IMR-90 (cell line): ENCODE measurements at regions not wholly inside any gene's neighbourhood (a gene's known extent, or its start where the extent isn't known, plus 50 kb on each side); places are given as distances from the start of the nearest gene placed in this dataset.

ENCODE experiments used
- ATAC-seq: fragments of 200-7000 bp; cut with Tn5 transposase; 2 replicates; pipeline ENCODE4 v1.9.1; 2020; ENCODE audit warnings: low read depth, mild to moderate bottlenecking, moderate library complexity
- BruUV-seq: library from RNA; stranded (reverse); fragments of 400-500 nt; replicated peaks from 2 replicates; lab custom pipeline; 2021; lab: Mats Ljungman, UMichigan
- CTCF ChIA-PET: fragments of 300-600 bp; formaldehyde crosslinking; extraction: SDS; loops from one replicate; lab custom pipeline; 2021; ENCODE audit warnings: antibody characterized with exemption; lab: Yijun Ruan, JAX
- POLR2A ChIA-PET: fragments of 300-600 bp; sonication (Branson Sonifier 250); formaldehyde crosslinking; loops from one replicate; lab custom pipeline; 2022; ENCODE audit warnings: antibody characterized with exemption; ENCODE audit not compliant: unreplicated experiment; lab: Charles Lee
- DNase-seq: peaks from one replicate; pipeline ENCODE4 v3.0.0; 2013
- H2AFZ ChIP-seq: replicated peaks from 2 replicates; pipeline ENCODE3; 2013; ENCODE audit warnings: low read length, mild to moderate bottlenecking; ENCODE audit not compliant: poor library complexity
- H2AK5ac ChIP-seq: 2 replicates; pipeline ENCODE4 v1.6.1; 2013; ENCODE audit warnings: low read depth, low read length, inconsistent platforms
- H2AK9ac ChIP-seq: replicated peaks from 2 replicates; pipeline ENCODE3; 2013; ENCODE audit warnings: mild to moderate bottlenecking, low read depth, low read length, moderate library complexity; ENCODE audit not compliant: poor library complexity
- H2BK120ac ChIP-seq: 2 replicates; pipeline ENCODE4 v1.6.1; 2013; ENCODE audit warnings: low read depth, low read length, inconsistent platforms
- H2BK15ac ChIP-seq: 3 replicates; pipeline ENCODE4 v1.6.1; 2013; ENCODE audit warnings: low read depth, low read length, inconsistent platforms
- H2BK20ac ChIP-seq: 2 replicates; pipeline ENCODE4 v1.6.1; 2013; ENCODE audit warnings: low read depth, mild to moderate bottlenecking, inconsistent platforms, low read length, moderate library complexity
- H2BK5ac ChIP-seq: 2 replicates; pipeline ENCODE4 v1.6.1; 2013; ENCODE audit warnings: mild to moderate bottlenecking, low read depth, low read length, inconsistent platforms; ENCODE audit not compliant: poor library complexity, severe bottlenecking
- H3K14ac ChIP-seq: replicated peaks from 2 replicates; pipeline ENCODE4 v1.6.1; 2013; ENCODE audit warnings: low read depth, low read length, inconsistent platforms
- H3K18ac ChIP-seq: 2 replicates; pipeline ENCODE4 v1.6.1; 2013; ENCODE audit warnings: low read depth, low read length, control low read depth
- H3K23ac ChIP-seq: 2 replicates; pipeline ENCODE4 v1.6.1; 2013; ENCODE audit warnings: low read depth, low read length, inconsistent platforms
- H3K27ac ChIP-seq: 2 replicates; pipeline ENCODE4 v1.5.1; 2013; ENCODE audit warnings: mild to moderate bottlenecking, control low read depth, low read length; ENCODE audit not compliant: insufficient read depth
- H3K27me3 ChIP-seq: 2 replicates; pipeline ENCODE4 v1.6.1; 2013; ENCODE audit warnings: low read length; ENCODE audit not compliant: control insufficient read depth, insufficient read depth
- H3K36me3 ChIP-seq: 2 replicates; pipeline ENCODE4 v1.6.1; 2013; ENCODE audit warnings: low read length, mixed read lengths; ENCODE audit not compliant: control insufficient read depth, insufficient read depth
- H3K4ac ChIP-seq: 2 replicates; pipeline ENCODE4 v1.6.1; 2013; ENCODE audit warnings: low read depth, low read length, inconsistent platforms
- H3K4me1 ChIP-seq: 2 replicates; pipeline ENCODE4 v1.6.1; 2013; ENCODE audit warnings: low read length, mixed read lengths; ENCODE audit not compliant: control insufficient read depth, insufficient read depth
- H3K4me2 ChIP-seq: 2 replicates; pipeline ENCODE4 v1.6.1; 2013; ENCODE audit warnings: low read depth, mild to moderate bottlenecking, control low read depth, low read length, moderate library complexity
- H3K4me3 ChIP-seq: 2 replicates; pipeline ENCODE4 v1.5.1; 2013; ENCODE audit warnings: low read depth, mild to moderate bottlenecking, control low read depth, low read length, moderate library complexity; ENCODE audit not compliant: insufficient read depth
- H3K56ac ChIP-seq: 2 replicates; pipeline ENCODE4 v1.6.1; 2013; ENCODE audit warnings: low read length, inconsistent platforms; ENCODE audit not compliant: insufficient read depth; ENCODE audit errors: extremely low read depth
- H3K79me1 ChIP-seq, 2 experiments: 2 replicates each; pipeline ENCODE4 v1.6.1; 2013; ENCODE audit warnings: low read length in 2 of 2, inconsistent platforms in 1 of 2, low read depth in 1 of 2
- H3K9ac ChIP-seq: 2 replicates; pipeline ENCODE4 v1.6.1; 2013; ENCODE audit warnings: low read depth, low read length, control low read depth
- H3K9me1 ChIP-seq: 2 replicates; pipeline ENCODE4 v1.6.1; 2013; ENCODE audit warnings: low read length, inconsistent platforms; ENCODE audit not compliant: insufficient read depth
- H3K9me3 ChIP-seq: 2 replicates; pipeline ENCODE4 v1.6.1; 2013; ENCODE audit warnings: low read length; ENCODE audit not compliant: control insufficient read depth, insufficient read depth
- H4K20me1 ChIP-seq: 2 replicates; pipeline ENCODE4 v1.6.1; 2013; ENCODE audit warnings: low read length, inconsistent platforms; ENCODE audit not compliant: insufficient read depth
- H4K5ac ChIP-seq: 2 replicates; pipeline ENCODE4 v1.6.1; 2013; ENCODE audit warnings: mild to moderate bottlenecking, low read depth, low read length, control low read depth
- H4K8ac ChIP-seq, 2 experiments: 2 replicates each; pipeline ENCODE4 v1.6.1; 2013; ENCODE audit warnings: low read depth in 2 of 2, low read length in 2 of 2, control low read depth in 1 of 2, inconsistent platforms in 1 of 2
- H4K91ac ChIP-seq: 2 replicates; pipeline ENCODE4 v1.6.1; 2013; ENCODE audit warnings: low read depth, low read length, inconsistent platforms; ENCODE audit not compliant: insufficient read depth
- CEBPB ChIP-seq: IDR thresholded peaks from 2 replicates; pipeline ENCODE4 v1.6.1; 2012; ENCODE audit warnings: low read depth, low read length, improper control_type of control experiment
- CHD1 ChIP-seq: IDR thresholded peaks from 2 replicates; pipeline ENCODE4 v1.6.1; 2012; ENCODE audit warnings: low read depth, low read length, improper control_type of control experiment
- ELK1 ChIP-seq: fragments of 150-350 bp; IDR thresholded peaks from 2 replicates; pipeline ENCODE4 v1.6.1; 2016; ENCODE audit warnings: low read depth, mild to moderate bottlenecking, low read length, moderate library complexity, borderline replicate concordance
- MAFK ChIP-seq: IDR thresholded peaks from 2 replicates; pipeline ENCODE4 v1.6.1; 2012; ENCODE audit warnings: low read depth, low read length, improper control_type of control experiment
- MAZ ChIP-seq: IDR thresholded peaks from 2 replicates; pipeline ENCODE4 v1.6.1; 2012; ENCODE audit warnings: low read depth, mild to moderate bottlenecking, low read length, improper control_type of control experiment, moderate library complexity, borderline replicate concordance
- MXI1 ChIP-seq: IDR thresholded peaks from 2 replicates; pipeline ENCODE4 v1.6.1; 2012; ENCODE audit warnings: low read depth, mild to moderate bottlenecking, low read length, moderate library complexity, borderline replicate concordance
- NFE2L2 ChIP-seq: fragments of 150-350 bp; IDR thresholded peaks from 2 replicates; pipeline ENCODE4 v1.6.1; 2016; ENCODE audit warnings: low read depth, mild to moderate bottlenecking, low read length
- SMC3 ChIP-seq: fragments of 150-350 bp; IDR thresholded peaks from 2 replicates; pipeline ENCODE4 v1.6.1; 2016; ENCODE audit warnings: low read depth, mild to moderate bottlenecking, antibody characterized with exemption, low read length, moderate library complexity
- USF2 ChIP-seq: fragments of 150-350 bp; IDR thresholded peaks from 2 replicates; pipeline ENCODE4 v1.6.1; 2017; ENCODE audit warnings: mild to moderate bottlenecking, antibody characterized with exemption, low read length, low read depth
- WGBS, 2 experiments: methylation state at CpG; one replicate each; pipeline versions ENCODE4 v1.1.5 to v1.1.7; 2013; ENCODE audit warnings: missing lambda C conversion rate in 2 of 2; ENCODE audit not compliant: insufficient read length in 1 of 2; ENCODE audit errors: extremely low coverage in 2 of 2; 5-methylcytosine and 5-hydroxymethylcytosine counted together
- dilution Hi-C: fragments of 300-500 bp; cut with HindIII; formaldehyde crosslinking; loops from one replicate; pipeline ENCODE4 v1.14.3; 2018; ENCODE audit warnings: low sequenced_read_pairs; ENCODE audit not compliant: unreplicated experiment
- in situ Hi-C: fragments of 300-500 bp; cut with MboI; formaldehyde crosslinking; loops from 3 replicates; pipeline ENCODE4 v1.14.3; 2019; ENCODE audit warnings: low sequenced_read_pairs, inconsistent platforms, mixed read lengths
- intact Hi-C: fragments of 100-400 bp; cut with micrococcal nuclease; formaldehyde crosslinking; loops from 2 replicates; pipeline ENCODE4 v1.10.0; 2022

- intact Hi-C loops: no loop called here
- in situ Hi-C loops: no loop called here
- no peak for ATAC-seq
- no peak overlapping the region for H2AK9ac ChIP-seq
- dilution Hi-C loops: no loop called here
- H2BK15ac ChIP-seq: no peak overlapping the region
- no peak for DNase-seq
- H2AFZ ChIP-seq: no peak overlapping the region
- H3K36me3 ChIP-seq: no peaks in the 10 kb centered on the region
- no TSS peak for BruUV-seq
- no peak overlapping the region for H2BK20ac ChIP-seq
- no peaks in the 10 kb centered on the region for H3K4me1 ChIP-seq
- no peak overlapping the region for H3K18ac ChIP-seq
- H3K4me2 ChIP-seq: no peak overlapping the region
- no peaks in the 10 kb centered on the region for H4K20me1 ChIP-seq
- no peak overlapping the region for H4K8ac ChIP-seq
- no peaks in the 10 kb centered on the region for H3K79me1 ChIP-seq
- H3K14ac ChIP-seq: no peak overlapping the region
- H2BK5ac ChIP-seq: no peak overlapping the region
- POLR2A ChIA-PET: no interaction called here
- no peak overlapping the region for H3K23ac ChIP-seq
- no peak overlapping the region for H3K4ac ChIP-seq
- CTCF ChIA-PET: no interaction called here
- H2BK120ac ChIP-seq: no peak overlapping the region
- no peak overlapping the region for H3K9ac ChIP-seq
- no peak overlapping the region for H3K27ac ChIP-seq
- WGBS, 2 experiments: no CpG with 5 or more reads among the region's 2 CpGs
- TF ChIP-seq MAZ: no peak
- no peak for TF ChIP-seq MXI1
- no peak for TF ChIP-seq NFE2L2
- TF ChIP-seq CEBPB: no peak
- no peak for TF ChIP-seq CHD1
- no peak for TF ChIP-seq USF2
- no peak for TF ChIP-seq MAFK
- TF ChIP-seq ELK1: no peak
- TF ChIP-seq SMC3: no peak
- H3K9me3 ChIP-seq: no peaks in the 10 kb centered on the region
- H3K4me3 ChIP-seq: no peak overlapping the region
- no peak overlapping the region for H3K56ac ChIP-seq
- no peak overlapping the region for H4K91ac ChIP-seq
- H2AK5ac ChIP-seq: no peak overlapping the region
- no peaks in the 10 kb centered on the region for H3K27me3 ChIP-seq
- H4K5ac ChIP-seq: no peak overlapping the region
- no peaks in the 10 kb centered on the region for H3K9me1 ChIP-seq
Measured at GRCh38 chr4:36494016-36494415, 212.6 kb downstream of the DTHD1 start.
